NOMO-1 treated with DMSO at 0.1 percent for 48 hours (cell line): ENCODE measurements at regions not wholly inside any gene's neighbourhood (a gene's known extent, or its start where the extent isn't known, plus 50 kb on each side); places are given as distances from the start of the nearest gene placed in this dataset.
"Not testable (repeated sequence)": the region's sequence is repeated elsewhere in the genome, so short reads cannot be mapped to it uniquely, and the experiment has no call there.

ENCODE experiments used
- DNase-seq: peaks from one replicate; lab custom pipeline; 2025; ENCODE audit not compliant: unreplicated experiment; lab: John Stamatoyannopoulos, UW

DNA sequence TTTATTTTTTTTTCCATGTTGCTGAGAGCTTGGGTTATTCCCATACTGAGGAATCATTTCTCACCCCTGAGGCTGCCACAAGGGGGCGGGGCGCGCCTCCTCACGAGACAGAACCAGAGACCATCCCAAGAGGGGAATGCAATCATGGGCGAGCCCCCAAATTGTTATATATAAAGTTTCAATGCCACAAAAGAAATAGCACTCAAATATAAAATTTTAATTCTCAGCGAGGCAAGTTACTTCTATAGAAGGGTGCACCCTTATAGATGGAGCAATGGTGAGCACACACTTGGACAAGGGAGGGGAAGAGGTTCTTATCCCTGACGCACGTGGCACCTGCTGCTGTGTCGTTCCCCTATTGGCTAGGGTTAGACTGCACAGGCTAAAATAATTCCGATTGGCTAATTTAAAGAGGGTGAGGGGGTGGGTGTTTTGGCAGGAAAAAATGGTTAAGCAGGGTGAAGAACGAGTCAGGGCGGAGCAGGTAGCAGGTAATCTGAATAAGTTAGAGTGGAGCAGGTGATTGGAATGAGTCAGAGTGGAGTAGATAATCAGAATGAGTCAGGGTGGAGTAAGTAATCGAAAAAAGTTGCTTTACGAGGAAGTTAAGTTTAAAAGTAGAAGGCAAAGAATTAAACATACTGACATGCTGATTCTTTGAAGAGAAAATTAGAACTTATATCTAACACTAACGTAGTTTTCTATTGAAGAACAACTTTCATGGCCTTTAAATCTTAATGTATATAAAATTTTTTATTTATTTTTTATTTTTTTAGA is 177.5 kb downstream of the MTCL1 start:
- no peak for DNase-seq

DNA sequence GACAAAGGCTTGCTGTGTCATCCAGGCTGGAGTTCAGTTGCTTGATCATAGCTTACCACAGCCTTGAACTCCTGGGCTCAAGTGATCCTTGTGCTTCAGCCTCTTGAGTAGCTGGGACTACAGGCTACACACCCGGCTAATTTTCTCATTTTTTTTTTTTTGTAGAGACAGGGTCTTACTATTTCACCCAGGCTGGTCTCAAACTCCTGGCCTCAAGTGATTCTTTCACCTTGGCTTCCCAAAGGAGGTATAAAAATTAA is 178.0 kb downstream of the MTCL1 start:
- no peak for DNase-seq

DNA sequence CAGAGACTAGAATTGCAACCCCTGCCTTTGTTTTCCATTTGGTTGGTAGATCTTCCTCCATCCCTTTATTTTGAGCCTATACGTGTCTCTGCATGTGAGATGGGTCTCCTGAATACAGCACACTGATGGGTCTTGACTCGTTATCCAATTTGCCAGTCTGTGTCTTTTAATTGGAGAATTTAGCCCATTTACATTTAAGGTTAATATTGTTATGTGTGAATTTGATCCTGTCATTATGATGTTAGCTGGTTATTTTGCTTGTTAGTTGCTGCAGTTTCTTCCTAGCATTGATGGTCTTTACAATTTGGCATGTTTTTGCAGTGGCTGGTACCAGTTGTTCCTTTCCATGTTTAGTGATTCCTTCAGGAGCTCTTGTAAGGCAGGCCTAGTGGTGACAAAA is 182.5 kb downstream of the MTCL1 start:
- DNase-seq, result not testable (repeated sequence)

DNA sequence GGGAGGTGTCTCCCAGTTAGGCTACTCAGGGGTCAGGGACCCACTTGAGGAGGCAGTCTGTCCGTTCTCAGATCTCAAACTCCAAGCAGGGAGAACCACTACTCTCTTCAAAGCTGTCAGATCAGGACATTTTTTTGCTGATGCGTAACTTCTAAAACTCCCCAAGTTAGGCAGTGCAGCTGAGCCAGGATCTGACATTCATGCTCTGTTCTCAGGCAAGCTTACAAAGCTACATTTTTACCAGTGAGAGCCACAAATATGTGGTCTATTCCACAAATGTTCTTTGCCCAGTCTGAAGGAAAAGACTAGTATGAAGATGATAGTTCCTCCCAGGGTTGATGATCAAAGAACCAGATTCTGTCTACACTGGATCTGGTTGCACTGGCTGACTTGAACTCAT is 184.1 kb downstream of the MTCL1 start:
- DNase-seq, result no peak

DNA sequence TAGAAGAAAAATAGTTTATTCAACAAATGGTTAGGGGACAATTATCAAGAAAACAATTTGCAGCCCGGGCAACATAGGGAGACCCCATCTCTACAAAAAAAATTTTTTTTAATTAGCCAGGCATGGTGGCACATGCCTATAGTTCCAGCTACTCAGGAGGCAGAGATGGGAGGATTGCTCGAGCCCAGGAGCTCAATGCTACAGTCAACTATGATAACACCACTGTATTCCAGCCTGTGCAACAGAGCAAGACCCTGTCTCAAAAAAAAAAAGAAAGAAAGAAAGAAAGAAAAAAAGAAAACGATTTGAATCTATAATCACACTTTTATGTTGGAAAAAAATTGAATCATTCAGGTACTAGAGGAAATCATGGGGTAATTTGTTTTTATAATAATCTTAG is 185.1 kb downstream of the MTCL1 start:
- not testable (repeated sequence) for DNase-seq

DNA sequence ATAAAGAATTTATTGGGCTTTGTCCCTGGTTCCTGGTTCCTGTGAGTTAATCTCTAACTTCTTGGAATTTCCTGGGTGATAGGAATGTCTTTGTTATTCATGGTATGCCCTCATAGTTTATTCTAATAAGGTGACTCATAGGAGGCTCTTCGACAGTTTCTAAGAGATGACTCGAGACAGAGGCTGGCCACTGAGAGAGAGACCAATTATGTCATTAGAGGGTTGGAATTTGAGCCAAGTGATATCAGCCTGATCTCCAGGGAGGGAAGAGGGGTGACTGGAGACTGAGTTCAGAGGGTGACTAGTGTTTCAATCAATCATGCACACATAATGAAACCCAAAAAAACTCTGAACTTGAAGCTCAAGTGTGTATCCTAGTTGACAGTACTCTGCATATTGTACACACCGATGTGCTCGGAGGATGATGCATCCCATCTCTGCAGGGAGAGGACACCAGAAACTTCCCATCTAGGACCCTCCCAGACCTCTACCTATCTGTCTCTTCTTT is 185.7 kb downstream of the MTCL1 start:
- no peak for DNase-seq

DNA sequence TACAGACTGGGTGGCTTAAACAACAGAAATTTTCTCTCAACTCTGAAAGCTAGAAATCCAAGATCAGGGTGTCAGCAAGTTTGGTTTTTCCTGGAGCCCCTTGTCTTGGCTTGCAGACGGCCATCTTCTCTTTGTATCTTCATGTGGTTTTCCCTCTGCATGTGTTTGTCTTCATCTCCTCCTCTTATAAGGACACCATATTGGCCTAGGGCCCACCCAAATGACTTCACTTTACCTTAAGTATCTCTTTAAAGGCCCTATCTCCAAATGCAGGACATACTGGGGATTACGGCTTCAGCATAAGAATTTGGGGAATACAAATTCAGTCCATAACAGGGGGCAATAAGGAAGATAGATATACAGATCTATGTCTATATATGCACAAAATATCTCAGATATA is 187.9 kb downstream of the MTCL1 start:
- no peak for DNase-seq

DNA sequence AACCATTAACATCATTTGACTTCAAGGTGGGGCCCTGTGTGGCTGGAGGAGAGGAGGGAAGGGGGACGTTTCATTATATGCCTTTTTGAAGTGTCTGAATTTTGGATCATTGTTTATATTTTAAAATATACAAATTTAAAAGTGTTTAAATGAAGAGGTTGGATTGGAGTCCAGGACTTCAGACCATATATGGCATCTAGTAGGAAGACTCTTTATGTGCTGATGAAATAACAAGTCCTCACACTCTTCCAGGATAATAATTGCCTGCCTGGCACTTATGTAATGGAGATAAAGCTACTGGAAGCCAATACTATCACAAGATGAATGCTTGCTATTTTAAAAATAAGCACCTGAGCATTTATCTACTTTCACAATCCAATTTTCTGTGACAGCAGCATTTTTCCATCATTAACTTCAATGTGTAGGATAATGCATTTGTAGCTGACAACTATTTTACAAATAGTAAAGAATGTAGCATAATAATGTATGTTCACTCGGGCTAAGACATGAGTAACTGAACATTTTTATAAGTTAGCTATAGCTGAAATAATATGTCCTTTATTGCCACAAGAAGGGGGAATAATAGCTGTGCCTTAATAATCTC is 188.4 kb downstream of the MTCL1 start:
- no peak for DNase-seq

DNA sequence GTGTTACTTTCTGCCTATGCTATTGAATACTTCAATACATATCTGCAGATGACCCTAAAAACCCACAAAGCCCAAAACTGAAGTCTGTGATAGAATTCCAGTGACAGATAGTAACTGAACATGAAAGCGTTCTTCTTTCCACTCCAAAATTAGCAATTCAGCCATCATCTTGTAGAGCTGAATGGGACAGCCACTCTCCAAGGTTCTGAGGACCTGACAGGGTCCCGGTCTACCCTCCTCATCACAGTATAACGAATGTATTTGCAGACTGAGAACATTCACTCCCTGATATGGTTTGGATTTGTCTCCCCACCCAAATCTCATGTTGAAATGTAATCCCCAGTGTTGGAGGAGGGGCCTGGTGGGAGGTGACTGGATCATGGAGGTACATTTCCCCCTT is 189.5 kb downstream of the MTCL1 start:
- no peak for DNase-seq

DNA sequence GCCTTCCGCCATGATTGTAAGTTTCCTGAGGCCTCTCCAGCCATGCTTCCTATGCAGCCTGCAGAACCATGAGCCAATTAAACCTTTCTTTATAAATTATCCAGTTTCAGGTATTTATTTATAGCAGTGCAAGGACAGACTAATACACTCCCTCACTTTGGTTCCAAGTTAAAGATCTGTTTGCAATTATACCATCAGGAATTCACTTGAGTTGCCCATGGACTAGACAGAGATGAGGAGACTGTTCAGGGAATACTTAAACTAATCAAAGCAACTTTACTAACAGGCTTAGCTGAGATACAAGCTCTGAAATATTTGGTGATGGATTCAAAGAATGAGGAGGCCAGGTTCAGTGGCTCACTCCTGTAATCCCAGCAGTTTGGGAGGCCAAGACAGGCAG is 190.0 kb downstream of the MTCL1 start:
- no peak for DNase-seq

DNA sequence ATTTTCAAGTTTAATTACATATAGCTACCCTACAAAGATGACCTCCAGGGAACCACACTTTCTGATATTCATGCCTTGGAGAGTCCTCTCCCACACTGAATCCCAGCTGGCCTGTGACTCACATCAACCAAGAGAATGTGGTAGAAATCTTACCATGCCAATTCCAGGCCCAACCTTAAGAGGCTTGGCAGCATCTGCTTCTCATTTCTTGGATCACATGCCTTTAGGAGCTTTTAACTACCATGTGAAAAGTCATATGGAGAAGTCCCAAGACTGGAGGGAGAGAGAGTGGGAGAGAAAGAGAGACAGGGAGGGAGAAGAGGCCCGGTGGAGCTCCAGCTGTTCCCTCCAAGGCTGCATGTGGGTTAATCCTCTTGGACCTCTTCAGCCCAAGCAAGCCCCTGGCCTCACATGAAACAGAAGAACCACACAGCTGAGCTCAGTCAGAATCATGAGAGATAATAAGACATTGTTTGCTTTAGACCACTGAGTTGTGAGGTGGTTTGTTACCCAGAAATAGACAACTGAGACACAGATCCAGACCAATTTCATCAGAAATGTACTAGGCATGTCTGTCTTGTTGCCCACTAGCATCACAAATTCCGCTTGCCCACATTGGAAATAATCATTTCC is 190.7 kb downstream of the MTCL1 start:
- DNase-seq, result no peak

DNA sequence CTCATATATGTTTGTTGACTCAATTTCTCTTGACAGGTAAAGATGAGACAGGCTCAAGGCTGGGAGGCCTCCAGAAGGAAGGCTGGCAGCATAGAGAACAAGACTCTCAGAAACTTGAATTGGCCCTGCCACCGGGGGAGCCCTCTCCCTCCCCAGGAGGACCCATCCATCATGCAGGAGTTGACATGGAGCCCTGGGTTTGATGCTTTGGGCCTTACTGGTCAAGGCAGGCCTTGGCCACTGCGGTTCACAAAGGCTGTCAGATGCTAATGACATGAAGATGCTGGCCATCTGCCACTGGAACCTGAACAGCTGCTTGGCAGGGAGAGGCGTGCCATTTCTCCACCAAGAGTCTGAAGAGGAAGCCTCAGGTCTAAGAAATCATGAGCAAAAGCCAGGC is 193.6 kb downstream of the MTCL1 start:
- no peak for DNase-seq

DNA sequence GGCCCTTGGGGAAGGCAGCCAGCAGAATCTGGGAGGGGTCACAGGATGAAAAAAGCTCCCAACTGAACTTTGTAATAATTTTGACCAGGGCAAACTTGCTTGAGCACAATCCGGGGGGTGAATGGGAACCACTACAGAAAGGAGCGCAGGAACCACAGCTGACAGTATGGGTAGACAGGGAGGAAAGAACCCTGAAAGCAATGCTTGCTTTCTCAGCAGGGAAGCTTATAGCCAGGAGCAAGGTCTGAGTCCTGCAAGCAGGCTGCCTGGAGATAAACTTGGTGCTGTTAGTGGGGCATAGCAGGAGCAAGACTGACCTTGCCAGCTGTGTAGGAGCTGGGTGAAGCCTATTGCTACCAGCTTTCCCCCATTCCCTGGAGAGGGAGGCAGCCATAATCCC is 195.2 kb downstream of the MTCL1 start:
- no peak for DNase-seq

DNA sequence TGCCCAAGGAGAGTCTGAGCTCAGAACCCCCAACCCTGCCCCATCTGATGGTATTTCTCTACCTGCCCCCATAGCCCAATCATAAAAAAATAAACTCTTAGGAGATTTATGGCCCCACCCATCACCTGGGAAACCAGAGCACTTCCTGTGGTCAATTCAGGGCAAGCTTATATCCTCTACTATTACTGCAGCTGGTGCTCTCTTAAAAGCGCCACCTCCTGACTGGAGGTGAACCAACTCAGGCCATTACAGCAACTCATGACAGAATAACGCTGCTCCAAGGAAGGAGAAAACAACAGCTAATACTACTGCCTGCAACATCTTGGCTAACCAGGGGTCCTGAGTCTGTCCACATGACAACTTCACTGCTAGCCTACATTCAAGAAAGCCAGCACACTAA is 195.7 kb downstream of the MTCL1 start:
- DNase-seq, result no peak

DNA sequence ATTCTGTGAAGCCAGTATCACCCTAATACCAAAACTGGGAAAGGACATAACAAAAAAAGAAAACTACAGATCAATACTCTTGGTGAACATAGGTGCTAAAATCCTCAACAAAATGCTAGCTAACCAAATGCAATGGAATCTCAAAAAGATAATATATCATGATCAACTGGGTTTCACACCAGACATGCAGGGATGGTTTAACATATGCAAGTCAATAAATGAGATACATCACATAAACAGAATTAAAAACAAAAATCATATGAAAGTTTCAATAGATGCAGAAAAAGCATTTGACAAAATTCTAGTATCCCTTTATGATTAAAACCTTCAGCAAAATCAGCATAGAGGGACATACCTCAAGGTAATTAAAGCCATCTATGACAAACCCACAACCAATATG is 198.2 kb upstream of the NDUFV2 start:
- no peak for DNase-seq

DNA sequence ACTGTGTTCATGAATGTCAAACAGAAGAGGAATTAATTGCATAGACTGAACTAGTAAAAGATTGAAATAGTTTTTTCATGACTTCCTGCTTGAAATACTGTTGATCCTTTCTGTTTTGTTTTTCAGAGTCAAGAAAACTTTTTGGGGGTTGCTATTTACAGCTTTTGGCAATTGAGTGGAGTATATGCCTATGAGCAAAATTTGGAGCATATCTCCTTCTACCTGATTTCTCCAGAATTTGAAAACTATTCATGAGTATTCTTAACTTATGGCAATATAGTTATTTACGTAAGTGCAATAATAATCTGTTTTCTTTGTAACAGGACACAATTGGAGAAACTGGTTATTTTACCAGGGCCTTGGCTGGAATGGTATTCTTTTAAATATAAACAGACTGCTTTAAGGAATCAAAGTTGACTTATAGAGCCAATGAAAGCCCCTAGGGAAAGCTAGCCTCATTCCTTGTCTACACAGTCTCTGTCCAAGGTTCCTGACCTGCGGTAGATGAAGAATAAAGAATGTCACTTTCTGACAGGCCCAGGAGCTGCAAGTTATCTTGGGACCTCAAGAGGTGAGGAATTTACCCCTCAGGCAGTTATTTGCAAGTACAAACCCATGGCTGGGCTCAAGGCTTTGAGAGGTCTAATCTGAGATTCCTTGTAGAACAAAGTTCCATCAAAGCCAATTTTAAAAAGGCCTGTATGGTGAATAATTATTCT is 193.5 kb upstream of the NDUFV2 start:
- no peak for DNase-seq

DNA sequence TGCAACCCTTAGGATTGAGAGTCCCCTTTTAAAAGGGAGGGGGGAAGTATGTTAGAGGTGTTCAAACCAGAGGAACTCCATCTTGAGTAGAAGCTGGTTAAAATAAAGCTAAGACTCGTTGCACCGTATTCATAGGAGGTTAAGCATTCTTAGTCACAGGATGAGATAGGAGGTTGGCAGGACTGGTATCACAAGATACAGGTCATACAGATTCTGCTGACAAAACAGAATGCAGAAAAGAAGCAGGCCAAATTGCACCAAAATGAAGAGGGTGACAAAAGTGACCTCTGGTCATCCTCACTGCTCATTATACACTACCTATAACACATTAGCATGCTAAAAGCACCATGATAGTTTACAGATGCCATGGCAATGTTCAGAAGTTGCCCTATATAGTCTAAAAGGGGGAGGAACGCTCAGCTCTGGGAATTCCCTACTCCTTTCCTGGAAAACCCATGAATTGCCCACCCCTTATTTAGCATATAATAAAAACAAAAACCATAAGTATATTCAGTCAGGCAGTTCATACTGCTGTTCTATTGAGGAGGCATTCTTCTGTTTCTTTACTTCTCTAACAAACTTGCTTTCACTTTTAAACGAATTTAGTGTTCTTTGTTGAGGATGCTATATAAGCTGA is 192.2 kb upstream of the NDUFV2 start:
- no peak for DNase-seq

DNA sequence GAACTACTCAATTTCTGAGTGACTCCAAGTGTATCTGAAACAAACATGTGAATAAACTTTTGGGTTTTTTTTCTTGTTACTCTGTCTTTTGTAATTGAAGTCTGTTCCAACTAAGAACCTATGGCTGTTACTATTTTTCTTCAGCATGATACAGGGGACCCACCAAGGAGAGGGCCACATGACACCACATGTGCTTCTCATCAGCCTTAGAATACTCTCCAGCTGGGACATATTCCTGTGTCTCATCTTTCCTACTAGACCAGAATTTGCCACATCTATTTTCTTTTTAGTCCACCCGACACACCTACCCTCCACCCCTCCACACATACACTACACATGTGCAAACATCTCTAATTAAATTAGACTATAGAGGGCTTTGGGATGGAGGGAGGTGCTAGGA is 191.7 kb upstream of the NDUFV2 start:
- DNase-seq, result no peak

DNA sequence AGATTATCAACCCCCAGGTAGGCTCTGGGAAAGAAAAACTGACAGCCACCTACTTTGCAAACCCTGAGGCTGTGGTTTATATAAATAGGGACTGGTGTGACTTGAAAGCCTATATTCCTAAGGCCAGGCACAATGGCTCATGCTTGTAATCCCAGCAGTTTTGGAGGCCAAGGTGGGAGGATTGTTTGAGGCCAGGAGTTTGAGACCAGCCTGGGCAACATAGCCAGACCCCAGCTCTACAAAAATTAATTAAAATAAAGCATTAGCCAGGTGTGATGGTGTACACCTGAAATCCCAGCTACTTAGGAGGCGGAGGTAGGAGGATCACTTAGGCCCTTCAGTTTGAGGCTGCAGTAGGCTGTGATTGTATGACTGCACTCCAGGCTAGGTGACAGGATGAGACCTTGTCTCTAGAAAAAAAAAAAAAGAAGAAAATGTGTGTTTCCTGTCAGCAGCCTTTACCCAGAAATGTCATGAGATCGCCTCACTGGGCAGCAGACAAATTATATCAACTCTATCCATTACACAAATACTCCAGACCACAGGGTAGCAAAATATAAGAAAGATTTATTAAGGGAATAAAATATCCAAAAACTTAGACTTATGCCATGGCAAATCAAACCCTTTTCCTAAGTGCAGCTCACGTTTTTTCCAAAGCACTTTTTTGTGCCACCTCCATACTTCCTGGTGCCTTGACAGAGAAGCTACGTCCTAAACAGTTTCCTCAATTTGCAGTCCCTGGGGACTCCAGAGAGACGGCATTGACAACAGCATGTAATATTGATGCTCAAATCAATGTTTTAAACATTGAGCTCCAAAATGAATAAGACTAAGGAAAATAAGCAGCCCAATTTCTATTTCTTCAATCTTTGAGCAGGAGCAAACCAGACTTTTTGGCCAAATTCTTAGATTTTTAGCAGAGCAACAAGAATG is 190.8 kb upstream of the NDUFV2 start:
- DNase-seq, result no peak
